Omental fat pad (tissue), 3 donors: ENCODE measurements at regions not wholly inside any gene's neighbourhood (a gene's known extent, or its start where the extent isn't known, plus 50 kb on each side); places are given as distances from the start of the nearest gene placed in this dataset.

Experiments used
- ATAC-seq: fragments of 150-250 bp; one replicate; pipeline ENCODE4 v1.9.1; 2016; ENCODE audit warnings: mild to moderate bottlenecking, moderate library complexity; ENCODE audit not compliant: low FRiP score
- DNase-seq: peaks from one replicate; pipeline ENCODE4 v3.0.0-alpha.2; 2019; ENCODE audit warnings: low spot score
- TF ChIP-seq, protein P1 (sequence below), 3 donors: fragments of 450-650 bp; IDR thresholded peaks; one replicate each; pipeline ENCODE4 v1.5.1; 2016 to 2017; ENCODE audit warnings: antibody characterized with exemption in 3 of 3, mild to moderate bottlenecking in 3 of 3, moderate library complexity in 2 of 3

DNA sequence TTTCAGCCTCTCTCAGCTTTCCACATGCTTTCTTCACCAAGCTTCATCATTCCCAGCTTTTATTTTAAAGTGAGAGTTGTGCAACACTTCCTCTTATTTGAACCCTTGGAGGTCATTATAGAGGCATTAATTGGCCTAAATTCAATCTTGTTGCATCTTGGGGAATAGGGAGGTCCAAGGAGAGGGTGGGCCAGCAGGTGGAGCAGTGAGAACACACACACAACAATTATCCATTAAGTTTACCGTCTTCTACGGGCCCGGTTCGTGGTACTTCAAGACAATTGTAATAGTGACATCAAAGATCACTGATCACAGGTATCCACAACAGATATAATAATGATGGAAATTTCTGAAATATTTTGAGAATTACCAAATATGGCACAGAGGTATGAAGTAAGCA lies 457.2 kb upstream of the SMIM21 start:
- ATAC-seq (no peak), DNase-seq (no peak)
- TF ChIP-seq, protein P1, sequence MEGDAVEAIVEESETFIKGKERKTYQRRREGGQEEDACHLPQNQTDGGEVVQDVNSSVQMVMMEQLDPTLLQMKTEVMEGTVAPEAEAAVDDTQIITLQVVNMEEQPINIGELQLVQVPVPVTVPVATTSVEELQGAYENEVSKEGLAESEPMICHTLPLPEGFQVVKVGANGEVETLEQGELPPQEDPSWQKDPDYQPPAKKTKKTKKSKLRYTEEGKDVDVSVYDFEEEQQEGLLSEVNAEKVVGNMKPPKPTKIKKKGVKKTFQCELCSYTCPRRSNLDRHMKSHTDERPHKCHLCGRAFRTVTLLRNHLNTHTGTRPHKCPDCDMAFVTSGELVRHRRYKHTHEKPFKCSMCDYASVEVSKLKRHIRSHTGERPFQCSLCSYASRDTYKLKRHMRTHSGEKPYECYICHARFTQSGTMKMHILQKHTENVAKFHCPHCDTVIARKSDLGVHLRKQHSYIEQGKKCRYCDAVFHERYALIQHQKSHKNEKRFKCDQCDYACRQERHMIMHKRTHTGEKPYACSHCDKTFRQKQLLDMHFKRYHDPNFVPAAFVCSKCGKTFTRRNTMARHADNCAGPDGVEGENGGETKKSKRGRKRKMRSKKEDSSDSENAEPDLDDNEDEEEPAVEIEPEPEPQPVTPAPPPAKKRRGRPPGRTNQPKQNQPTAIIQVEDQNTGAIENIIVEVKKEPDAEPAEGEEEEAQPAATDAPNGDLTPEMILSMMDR (IDR thresholded peaks at IDR 0.05): no peak

DNA sequence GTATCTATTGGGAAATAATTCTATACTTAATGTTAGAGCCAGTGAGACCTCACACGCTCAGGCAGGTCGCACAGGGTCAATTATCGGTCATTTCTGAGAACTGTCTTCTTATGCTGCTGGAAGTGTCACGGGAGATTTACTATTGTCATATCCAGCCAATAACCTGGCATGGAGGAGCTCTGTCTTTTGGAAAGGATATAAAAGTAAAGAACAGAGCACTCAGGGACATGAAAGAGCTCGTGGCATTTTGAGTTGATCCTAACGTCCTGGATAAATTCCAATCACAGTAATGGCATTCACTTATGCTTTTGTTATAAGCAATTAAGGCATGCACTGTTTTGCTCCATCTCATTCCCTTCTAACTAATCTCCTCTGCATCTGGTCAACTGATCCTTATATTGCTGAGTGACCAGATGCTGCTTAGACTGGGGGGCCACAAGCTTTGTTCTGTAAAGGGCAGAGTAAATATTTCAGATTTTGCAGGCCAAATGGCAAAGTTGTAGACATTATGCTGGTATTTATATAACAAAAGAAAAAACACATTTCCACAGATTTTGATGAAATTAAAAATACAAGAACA lies 453.5 kb upstream of the SMIM21 start:
- no peak for ATAC-seq
- TF ChIP-seq, protein P1 (IDR thresholded peaks at IDR 0.05): no peak
- no peak for DNase-seq

DNA sequence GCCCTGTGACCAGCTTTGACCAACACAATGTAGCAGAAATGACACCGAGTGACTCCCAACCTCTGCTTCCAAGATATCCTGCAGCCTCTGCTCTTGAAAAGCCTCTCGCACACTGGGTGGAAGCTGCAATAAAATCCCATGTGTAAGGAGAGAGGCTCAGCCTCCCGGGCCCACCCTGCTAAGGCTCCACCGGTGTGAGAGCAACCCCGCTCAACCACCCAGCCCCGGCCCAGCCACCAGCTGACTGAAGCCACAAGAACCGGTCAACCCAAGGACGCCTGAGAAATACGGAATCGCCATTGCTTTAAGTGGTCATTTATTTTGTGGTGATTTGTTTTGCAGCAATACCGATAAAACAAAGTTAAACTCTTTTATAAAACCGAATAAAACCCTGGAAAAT lies 452.8 kb upstream of the SMIM21 start:
- ATAC-seq (no peak), DNase-seq (no peak)
- TF ChIP-seq, protein P1 (IDR thresholded peaks at IDR 0.05): no peak

DNA sequence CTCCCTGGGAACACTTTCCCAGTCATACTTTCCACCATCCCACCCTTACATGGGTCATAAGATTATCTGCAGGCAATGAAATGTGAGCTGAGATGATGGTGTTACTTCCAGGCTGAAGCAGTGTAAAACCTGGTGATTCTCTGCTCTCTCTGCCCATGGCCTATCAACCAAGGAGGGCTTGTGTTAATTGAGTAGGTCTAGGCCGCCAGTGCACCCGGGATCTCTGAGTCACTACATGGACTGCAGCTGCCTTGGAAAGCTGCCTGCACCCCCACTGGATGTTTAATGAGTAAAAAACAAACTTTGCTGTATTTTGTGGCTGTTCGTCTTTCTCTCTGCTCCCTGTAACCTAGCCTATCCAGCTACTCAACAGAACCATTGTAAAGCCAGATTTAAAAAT lies 451.7 kb upstream of the SMIM21 start:
- DNase-seq: no peak
- ATAC-seq: no peak
- TF ChIP-seq, protein P1 (IDR thresholded peaks at IDR 0.05): no peak

DNA sequence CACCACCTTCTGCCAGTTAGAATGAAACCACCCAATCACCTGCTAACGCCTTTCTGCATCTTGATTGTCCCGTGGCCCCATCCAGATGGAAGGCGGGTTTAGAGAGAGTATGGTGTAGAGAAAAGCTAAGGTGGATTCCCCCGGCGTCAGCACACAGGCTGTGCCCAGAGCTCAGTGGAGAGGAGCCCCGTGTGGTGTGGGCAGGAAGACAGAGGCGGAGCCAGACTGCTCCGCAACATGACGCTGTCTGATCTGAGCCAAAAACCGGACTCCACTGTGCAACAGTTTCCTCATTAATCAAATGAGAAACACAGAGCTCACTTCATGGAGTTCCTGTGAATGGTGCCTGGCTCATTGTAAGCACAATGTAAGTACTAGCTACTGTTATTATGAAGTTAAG lies 448.1 kb upstream of the SMIM21 start:
- TF ChIP-seq, protein P1 (IDR thresholded peaks at IDR 0.05): no peak
- ATAC-seq (no peak), DNase-seq (no peak)

DNA sequence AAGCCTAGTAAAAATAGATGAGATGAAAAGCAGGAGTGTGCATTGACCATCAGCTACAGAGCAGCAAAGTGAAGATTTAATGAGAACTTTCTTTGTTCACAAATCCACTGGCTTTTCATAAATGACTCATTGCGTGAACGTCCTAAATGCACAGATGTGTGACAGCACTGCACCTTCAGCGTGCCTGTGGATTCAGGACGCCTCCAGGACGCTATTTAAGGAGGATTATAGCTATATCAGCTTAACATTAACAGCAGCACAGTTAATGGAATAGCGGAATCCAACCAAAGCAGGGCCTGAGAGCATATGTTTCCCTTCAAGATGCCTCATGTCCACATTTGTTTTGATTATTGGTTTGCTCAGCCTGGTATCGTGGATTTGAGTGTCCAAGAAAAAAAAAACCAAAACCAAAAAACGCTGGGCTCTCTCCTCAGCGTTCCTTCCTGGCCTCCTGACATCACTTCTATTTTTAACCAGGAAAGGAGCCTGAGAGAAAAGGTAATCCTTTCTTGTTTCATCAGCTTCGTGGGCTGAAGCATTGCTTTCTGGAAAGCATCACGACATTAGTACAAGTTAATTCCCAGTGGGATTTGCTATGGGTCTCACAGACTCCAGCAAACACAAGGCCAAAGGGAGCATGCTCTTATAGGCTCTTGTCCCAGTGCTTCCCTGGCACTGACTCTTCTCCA lies 447.0 kb upstream of the SMIM21 start:
- TF ChIP-seq, protein P1 (IDR thresholded peaks at IDR 0.05): no peak
- DNase-seq: no peak
- no peak for ATAC-seq

DNA sequence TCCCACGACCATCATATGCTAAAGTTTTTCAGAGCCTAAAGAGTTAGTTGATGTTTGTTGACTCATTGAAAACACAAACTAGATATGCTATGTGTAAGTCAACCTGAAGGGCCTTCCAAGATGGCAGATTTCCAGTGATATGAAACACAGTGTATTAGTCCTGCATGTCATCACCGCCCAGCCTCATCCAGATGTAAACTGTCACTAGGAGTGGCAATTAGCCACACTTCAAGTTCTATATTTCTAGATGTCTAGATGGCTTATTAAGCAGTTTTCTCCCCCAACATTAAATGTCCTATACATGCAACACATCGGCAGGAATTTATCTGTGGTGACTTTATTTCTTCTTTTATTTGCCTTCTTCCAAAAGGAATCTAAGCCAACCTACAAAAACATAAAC lies 444.1 kb upstream of the SMIM21 start:
- TF ChIP-seq, protein P1 (IDR thresholded peaks at IDR 0.05): no peak
- DNase-seq (no peak), ATAC-seq (no peak)
